ENCODE measurements at regions not wholly inside any gene's neighbourhood (a gene's known extent, or its start where the extent isn't known, plus 50 kb on each side); places are given as distances from the start of the nearest gene placed in this dataset.

DNA sequence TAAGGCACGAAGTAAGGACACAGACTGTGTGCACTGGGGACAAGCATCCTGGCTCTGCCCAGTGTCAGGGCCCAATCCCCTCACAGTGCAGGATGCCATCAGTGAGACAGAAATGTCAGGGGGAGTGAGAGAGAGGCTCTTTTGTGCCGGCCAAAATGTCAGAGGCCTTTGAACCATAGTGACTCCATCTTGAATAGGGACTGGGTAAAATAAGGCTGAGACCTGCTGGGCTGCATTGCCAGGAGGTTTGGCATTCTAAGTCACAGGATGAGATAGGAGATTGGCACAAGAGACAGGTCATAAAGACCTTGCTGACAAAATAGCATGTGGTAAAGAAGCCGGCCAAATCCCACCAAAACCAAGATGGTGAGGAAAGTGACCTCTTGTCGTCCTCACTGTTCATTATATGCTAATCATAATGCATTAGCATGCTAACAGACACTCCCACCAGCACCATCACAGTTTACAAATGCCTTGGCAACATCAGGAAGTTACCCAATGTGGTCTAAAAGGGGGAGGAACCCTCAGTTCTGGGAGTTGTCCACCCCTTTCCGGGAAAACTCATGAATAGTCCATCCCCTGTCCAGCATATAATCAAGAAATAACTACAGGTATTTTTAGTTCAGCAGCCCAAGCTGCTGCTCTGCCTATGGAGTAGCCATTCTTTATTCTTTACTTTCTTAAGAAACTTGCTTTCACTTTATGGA, 337.4 kb downstream of the LPIN1 start:
- TF ChIP-seq, protein P1, sequence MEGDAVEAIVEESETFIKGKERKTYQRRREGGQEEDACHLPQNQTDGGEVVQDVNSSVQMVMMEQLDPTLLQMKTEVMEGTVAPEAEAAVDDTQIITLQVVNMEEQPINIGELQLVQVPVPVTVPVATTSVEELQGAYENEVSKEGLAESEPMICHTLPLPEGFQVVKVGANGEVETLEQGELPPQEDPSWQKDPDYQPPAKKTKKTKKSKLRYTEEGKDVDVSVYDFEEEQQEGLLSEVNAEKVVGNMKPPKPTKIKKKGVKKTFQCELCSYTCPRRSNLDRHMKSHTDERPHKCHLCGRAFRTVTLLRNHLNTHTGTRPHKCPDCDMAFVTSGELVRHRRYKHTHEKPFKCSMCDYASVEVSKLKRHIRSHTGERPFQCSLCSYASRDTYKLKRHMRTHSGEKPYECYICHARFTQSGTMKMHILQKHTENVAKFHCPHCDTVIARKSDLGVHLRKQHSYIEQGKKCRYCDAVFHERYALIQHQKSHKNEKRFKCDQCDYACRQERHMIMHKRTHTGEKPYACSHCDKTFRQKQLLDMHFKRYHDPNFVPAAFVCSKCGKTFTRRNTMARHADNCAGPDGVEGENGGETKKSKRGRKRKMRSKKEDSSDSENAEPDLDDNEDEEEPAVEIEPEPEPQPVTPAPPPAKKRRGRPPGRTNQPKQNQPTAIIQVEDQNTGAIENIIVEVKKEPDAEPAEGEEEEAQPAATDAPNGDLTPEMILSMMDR (IDR thresholded peaks at IDR 0.05) = no peak
- TF ChIP-seq POLR2A (IDR thresholded peaks at IDR 0.05) = no peak
